GM13976 (cell line): ENCODE measurements at regions not wholly inside any gene's neighbourhood (a gene's known extent, or its start where the extent isn't known, plus 50 kb on each side); places are given as distances from the start of the nearest gene placed in this dataset.

Source experiments
- DNase-seq: peaks from one replicate; pipeline ENCODE4 v3.0.0; 2012; ENCODE audit warnings: low spot score
- in situ Hi-C: fragments of 300-500 bp; cut with MboI; formaldehyde crosslinking; loops from one replicate; pipeline ENCODE4 v1.12.0; 2022; ENCODE audit warnings: low sequenced_read_pairs, mixed read lengths, inconsistent platforms; ENCODE audit not compliant: unreplicated experiment
- TF ChIP-seq, protein P1 (sequence below): IDR thresholded peaks from 2 replicates; pipeline ENCODE4 v1.5.1; 2012; ENCODE audit warnings: borderline replicate concordance, mild to moderate bottlenecking; ENCODE audit not compliant: insufficient read depth; ENCODE audit errors: extremely low read depth, missing control alignments, control extremely low read depth

- no peak for DNase-seq
- TF ChIP-seq, protein P1, sequence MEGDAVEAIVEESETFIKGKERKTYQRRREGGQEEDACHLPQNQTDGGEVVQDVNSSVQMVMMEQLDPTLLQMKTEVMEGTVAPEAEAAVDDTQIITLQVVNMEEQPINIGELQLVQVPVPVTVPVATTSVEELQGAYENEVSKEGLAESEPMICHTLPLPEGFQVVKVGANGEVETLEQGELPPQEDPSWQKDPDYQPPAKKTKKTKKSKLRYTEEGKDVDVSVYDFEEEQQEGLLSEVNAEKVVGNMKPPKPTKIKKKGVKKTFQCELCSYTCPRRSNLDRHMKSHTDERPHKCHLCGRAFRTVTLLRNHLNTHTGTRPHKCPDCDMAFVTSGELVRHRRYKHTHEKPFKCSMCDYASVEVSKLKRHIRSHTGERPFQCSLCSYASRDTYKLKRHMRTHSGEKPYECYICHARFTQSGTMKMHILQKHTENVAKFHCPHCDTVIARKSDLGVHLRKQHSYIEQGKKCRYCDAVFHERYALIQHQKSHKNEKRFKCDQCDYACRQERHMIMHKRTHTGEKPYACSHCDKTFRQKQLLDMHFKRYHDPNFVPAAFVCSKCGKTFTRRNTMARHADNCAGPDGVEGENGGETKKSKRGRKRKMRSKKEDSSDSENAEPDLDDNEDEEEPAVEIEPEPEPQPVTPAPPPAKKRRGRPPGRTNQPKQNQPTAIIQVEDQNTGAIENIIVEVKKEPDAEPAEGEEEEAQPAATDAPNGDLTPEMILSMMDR: no peak
- in situ Hi-C loops: no loop called here
These were observed 211.0 kb upstream of the GSE1 start for GRCh38 chr16:85401917-85402766.

GRCh38 chr16:85402910-85403692 lies 210.0 kb upstream of the GSE1 start:
- no peak for DNase-seq
- in situ Hi-C loops: no loop called here
- TF ChIP-seq, protein P1: no peak

- TF ChIP-seq, protein P1: no peak
- no peak for DNase-seq
- in situ Hi-C loops: no loop called here
These were observed 209.4 kb upstream of the GSE1 start for GRCh38 chr16:85403693-85404092.

DNA sequence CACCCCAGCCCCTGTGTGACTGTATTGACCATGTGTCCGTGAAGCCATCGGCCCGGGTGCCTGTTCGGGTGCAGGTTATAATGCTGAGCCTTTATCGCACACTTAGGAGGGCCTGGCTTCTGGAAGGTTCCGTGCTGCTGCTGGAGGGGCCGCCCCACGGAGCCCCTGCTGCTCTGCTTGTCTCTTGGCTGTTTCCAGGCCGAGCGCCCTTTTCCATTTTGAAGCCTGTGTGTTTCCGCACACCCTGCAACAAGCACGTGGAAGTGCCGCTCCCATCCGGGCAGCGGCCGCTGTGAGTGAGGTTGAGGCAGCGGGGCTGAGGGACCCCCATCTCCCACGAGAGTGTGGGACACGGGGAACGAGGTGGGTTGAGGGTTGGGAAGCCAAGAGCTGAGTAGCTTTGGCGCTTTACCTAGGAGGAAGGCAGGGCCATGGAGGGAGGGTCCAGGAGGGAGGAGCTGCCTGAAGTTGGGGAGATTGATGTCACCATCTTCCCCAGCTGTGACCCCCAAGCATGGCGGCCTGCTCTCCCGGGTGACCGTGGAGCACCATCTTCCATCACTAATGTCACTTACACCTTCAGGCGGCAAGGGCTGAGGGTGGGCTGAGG lies 200.1 kb upstream of the GSE1 start:
- DNase-seq: no peak
- TF ChIP-seq, protein P1: no peak
- in situ Hi-C loops: no loop called here

- DNase-seq: no peak
- TF ChIP-seq, protein P1: no peak
- in situ Hi-C loops: no loop called here
These were observed 199.1 kb upstream of the GSE1 start for GRCh38 chr16:85413691-85414663.
